BLaER1 treated with 17β-estradiol and CSF1 and Interleukin-3, amounts not matched to agents 10 nM and 100 nM (cell line): ENCODE measurements at regions not wholly inside any gene's neighbourhood (a gene's known extent, or its start where the extent isn't known, plus 50 kb on each side); places are given as distances from the start of the nearest gene placed in this dataset.
A peak's percentile ranks its signal among the peaks of the same experiment; 100 is the strongest.

Experiments used
- H3K27ac ChIP-seq, 11 experiments: shearing (Covaris generic); formaldehyde crosslinking; 2 replicates each; pipeline ENCODE4 v1.8.1; 2022
- H3K27me3 ChIP-seq, 11 experiments: shearing (Covaris generic); formaldehyde crosslinking; 2 replicates each; pipeline ENCODE4 v1.8.1; 2022
- H3K36me3 ChIP-seq, 11 experiments: shearing (Covaris generic); formaldehyde crosslinking; 2 replicates each; pipeline ENCODE4 v1.8.1; 2022
- H3K4me1 ChIP-seq, 10 experiments: shearing (Covaris generic); formaldehyde crosslinking; 2 replicates each; pipeline ENCODE4 v1.8.1; 2022
- H3K4me2 ChIP-seq, 11 experiments: shearing (Covaris generic); formaldehyde crosslinking; 2 replicates each; pipeline ENCODE4 v1.8.1; 2022
- H3K4me3 ChIP-seq, 10 experiments: shearing (Covaris generic); formaldehyde crosslinking; 2 replicates each; pipeline ENCODE4 v1.8.1; 2022
- H3K9ac ChIP-seq, 11 experiments: shearing (Covaris generic); formaldehyde crosslinking; 2 replicates each; pipeline ENCODE4 v1.8.1; 2022
- H3K9me3 ChIP-seq, 11 experiments: shearing (Covaris generic); formaldehyde crosslinking; replicated peaks in 1 of 11; 2 replicates each; pipeline ENCODE4 v1.8.1; 2022
- H4K20me1 ChIP-seq, 11 experiments: shearing (Covaris generic); formaldehyde crosslinking; 2 replicates each; pipeline ENCODE4 v1.8.1; 2022
- Cebpa-rat ChIP-seq, 11 experiments: shearing (Covaris generic); IDR thresholded peaks; 2 replicates each; pipeline ENCODE4 v1.8.1; 2022

DNA sequence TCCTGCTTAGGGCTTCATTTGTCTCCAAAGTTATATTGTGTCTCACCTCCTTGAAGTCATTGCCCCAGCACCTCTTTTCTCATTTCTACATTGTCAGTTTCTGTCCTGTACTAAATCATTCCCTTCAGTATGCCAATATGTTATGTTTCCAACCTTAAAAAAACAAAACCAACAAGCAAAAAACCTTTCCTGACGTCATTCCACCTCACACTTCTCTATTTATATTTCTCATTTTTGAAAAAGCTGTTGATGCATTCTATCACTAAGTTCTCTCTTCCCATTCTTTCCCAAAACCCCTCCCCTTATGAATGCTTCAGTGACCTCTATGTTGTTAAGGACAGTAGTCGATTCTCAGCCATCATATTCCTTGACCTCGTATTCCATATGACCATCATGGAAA, 98.7 kb upstream of the ARHGAP24 start:
- no peak for TF ChIP-seq Cebpa-rat (IDR thresholded peaks at IDR 0.05)
- Histone ChIP-seq H3K4me2 (peak overlapping the region in 1 of 11 experiments; percentile 64; a peak in 2 of 22 replicates), H3K9ac (no peak overlapping the region), H3K4me3 (no peak overlapping the region), H3K27ac (no peak overlapping the region; a peak in 2 of 22 replicates), H3K4me1 (peaks cover 0 to 7% (median 0%) of the 10 kb centered on the region in 10 experiments; a peak in 2 of 20 replicates), H3K36me3 (no peaks in the 10 kb centered on the region), H3K9me3 (no peaks in the 10 kb centered on the region), H4K20me1 (no peaks in the 10 kb centered on the region), H3K27me3 (no peaks in the 10 kb centered on the region)

DNA sequence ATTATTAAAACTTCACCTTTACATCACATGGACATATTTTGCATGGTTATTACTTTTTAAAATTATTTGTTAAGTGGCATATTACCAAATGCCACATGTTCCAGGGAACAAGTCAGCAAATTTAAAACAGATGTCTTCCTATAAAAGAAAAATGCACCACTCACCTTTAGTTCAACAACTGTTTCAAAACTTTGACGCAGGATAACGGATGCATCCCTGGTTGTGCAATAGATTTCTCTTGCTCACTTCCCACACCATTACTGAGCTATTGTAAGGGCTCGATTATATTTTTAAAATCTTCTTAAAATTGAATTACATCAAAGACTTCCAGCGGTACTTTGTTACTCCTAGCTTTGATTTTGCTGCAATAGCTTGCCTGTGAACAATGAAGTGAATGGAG, 93.0 kb upstream of the ARHGAP24 start:
- H3K4me3 ChIP-seq, result no peak overlapping the region
- H3K27ac ChIP-seq, result no peak overlapping the region
- H3K9me3 ChIP-seq, result no peaks in the 10 kb centered on the region
- no peaks in the 10 kb centered on the region for H3K4me1 ChIP-seq
- H3K4me2 ChIP-seq, result no peak overlapping the region
- no peaks in the 10 kb centered on the region for H4K20me1 ChIP-seq
- no peak overlapping the region for H3K9ac ChIP-seq
- TF ChIP-seq Cebpa-rat (IDR thresholded peaks at IDR 0.05), result no peak
- H3K27me3 ChIP-seq, result no peaks in the 10 kb centered on the region
- no peaks in the 10 kb centered on the region for H3K36me3 ChIP-seq

DNA sequence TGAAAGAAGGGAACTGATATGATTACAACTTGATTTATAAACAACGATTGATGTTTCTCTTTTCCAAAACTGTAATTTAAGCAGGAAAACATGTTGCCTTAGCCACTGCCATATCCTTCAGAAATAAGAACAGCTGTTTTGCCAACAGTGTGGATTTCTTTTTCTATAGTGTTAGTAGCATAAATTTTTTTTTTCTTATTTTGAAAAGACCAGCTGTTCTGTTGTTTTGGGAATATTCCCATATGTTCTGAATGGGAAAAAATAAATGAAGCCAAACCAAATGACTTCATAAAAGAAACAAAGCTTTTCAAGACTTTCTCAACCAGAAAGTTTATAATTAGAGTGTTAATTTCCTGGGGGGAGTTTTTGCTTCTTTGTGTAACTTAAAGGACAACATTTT, 83.9 kb upstream of the ARHGAP24 start:
- Histone ChIP-seq H3K9me3 (no peaks in the 10 kb centered on the region), H3K4me3 (no peak overlapping the region), H4K20me1 (no peaks in the 10 kb centered on the region), H3K36me3 (no peaks in the 10 kb centered on the region), H3K4me1 (peaks cover 0 to 6% (median 0%) of the 10 kb centered on the region in 10 experiments; a peak in 2 of 20 replicates), H3K9ac (no peak overlapping the region), H3K27me3 (no peaks in the 10 kb centered on the region), H3K27ac (no peak overlapping the region), H3K4me2 (no peak overlapping the region)
- TF ChIP-seq Cebpa-rat (IDR thresholded peaks at IDR 0.05), result no peak

DNA sequence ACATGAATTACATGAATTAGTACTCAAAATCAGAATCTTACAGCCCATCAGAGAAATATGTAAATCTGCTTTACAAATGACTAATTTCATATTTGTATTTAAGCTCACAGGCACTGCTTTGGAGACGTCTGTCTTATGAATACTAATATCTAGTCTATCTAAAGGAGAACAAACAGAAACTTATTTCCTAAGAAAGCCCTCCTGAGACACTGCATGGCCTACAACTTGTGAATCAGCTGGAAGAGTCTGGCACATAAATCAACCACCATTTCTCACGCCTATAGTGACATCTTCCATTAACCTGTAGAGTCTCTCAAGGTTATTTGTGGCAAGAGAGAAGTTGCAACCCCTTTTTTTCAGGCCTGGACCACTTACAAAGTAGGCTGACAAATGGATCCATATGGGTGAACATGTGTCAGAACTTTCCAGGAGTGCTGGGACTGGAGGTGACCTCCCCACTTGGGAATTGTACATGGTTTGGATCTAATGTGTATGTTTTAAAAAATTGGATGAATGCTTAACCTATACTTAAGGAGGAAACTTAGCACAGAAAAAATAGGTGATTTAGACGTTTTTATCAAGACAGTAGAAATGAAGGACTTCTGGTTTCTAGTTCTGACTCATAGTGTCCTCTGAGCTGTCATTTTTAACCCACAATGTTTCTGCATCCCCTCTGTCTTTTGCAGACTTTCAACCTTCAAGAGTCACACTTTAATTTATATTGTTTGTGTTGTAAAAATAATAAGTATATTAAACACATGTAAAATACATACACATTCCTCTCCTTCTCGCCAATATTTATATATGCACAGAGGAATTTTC, 83.2 kb upstream of the ARHGAP24 start:
- no peaks in the 10 kb centered on the region for H3K36me3 ChIP-seq
- H3K4me3 ChIP-seq, result no peak overlapping the region
- H3K27ac ChIP-seq, result no peak overlapping the region
- TF ChIP-seq Cebpa-rat (IDR thresholded peaks at IDR 0.05), result no peak
- peaks cover 0 to 6% (median 0%) of the 10 kb centered on the region in 10 experiments; a peak in 2 of 20 replicates for H3K4me1 ChIP-seq
- no peaks in the 10 kb centered on the region for H3K9me3 ChIP-seq
- no peak overlapping the region for H3K4me2 ChIP-seq
- H3K27me3 ChIP-seq, result no peaks in the 10 kb centered on the region
- no peak overlapping the region for H3K9ac ChIP-seq
- H4K20me1 ChIP-seq, result no peaks in the 10 kb centered on the region

DNA sequence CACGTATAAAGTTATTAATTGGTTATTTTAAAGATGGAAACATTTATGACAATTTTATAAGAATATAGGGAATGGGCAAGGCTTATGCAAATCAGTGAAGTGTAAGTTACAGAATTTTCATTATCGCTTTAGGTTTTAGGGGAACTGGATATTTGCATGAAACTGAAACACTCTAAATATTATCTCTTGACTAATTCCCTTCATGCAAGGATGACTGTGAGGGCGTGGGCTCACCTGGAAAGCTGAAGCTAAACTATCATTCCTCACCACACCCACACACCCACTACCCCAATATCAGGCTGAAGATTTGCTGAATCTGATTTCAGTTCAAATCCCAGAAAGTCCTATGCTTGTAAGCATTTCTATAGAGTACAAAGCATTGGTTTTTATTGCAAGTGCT, 81.7 kb upstream of the ARHGAP24 start:
- no peaks in the 10 kb centered on the region for H3K36me3 ChIP-seq
- TF ChIP-seq Cebpa-rat (IDR thresholded peaks at IDR 0.05), result no peak

DNA sequence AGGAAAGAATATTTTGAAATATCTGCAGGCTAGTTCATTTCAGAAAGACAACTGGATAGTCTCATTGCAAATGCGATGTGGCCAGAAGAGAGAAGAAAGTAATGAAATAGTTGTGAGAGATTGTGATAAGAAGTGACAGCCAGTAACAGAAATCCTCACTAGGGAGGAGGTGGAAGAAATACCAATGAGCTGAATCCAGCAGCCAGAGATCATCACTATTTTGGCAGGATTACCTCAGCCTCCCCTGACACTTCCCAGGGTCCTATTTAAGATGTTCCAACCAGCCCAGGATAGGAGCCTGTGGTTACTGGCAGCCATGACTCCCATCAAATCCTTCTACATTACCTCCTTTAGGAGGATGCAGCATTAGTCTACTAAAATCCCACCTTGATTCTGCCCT, 76.7 kb upstream of the ARHGAP24 start:
- Histone ChIP-seq H4K20me1 (no peaks in the 10 kb centered on the region), H3K4me1 (no peaks in the 10 kb centered on the region; a peak in 2 of 20 replicates), H3K4me2 (no peak overlapping the region), H3K9ac (no peak overlapping the region), H3K9me3 (peaks cover 0 to 13% (median 0%) of the 10 kb centered on the region in 11 experiments; a peak in 2 of 22 replicates), H3K27me3 (no peaks in the 10 kb centered on the region), H3K36me3 (no peaks in the 10 kb centered on the region), H3K4me3 (no peak overlapping the region), H3K27ac (no peak overlapping the region)
- no peak for TF ChIP-seq Cebpa-rat (IDR thresholded peaks at IDR 0.05)

More for the DNA sequence above, 81.7 kb upstream of the ARHGAP24 start:
- Histone ChIP-seq H4K20me1 (no peaks in the 10 kb centered on the region), H3K9ac (no peak overlapping the region), H3K4me1 (peaks cover 0 to 6% (median 0%) of the 10 kb centered on the region in 10 experiments; a peak in 2 of 20 replicates), H3K27me3 (no peaks in the 10 kb centered on the region), H3K4me3 (no peak overlapping the region), H3K9me3 (no peaks in the 10 kb centered on the region), H3K4me2 (no peak overlapping the region), H3K27ac (no peak overlapping the region)

DNA sequence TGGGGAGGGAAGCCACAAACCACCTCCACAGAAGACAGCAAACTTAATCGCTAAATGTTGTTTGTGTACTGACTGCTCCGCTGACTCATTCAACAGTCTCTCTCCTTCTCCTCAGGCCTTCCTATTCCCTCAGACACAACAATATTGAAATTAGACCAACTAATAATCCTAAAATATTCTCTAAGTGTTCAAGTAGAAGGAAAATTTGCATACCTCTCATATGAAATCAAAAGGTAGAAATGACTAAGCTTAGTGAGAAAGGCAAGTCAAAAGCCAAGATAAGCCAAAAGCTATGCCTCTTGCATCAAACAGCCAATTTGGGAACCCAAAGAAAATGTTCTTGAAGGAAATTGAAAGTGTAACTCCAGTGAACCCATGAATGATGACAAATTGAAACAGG, 75.7 kb upstream of the ARHGAP24 start:
- no peak overlapping the region for H3K9ac ChIP-seq
- no peak overlapping the region for H3K27ac ChIP-seq
- no peak overlapping the region for H3K4me3 ChIP-seq
- H3K4me1 ChIP-seq, result no peaks in the 10 kb centered on the region; a peak in 2 of 20 replicates
- no peaks in the 10 kb centered on the region for H3K36me3 ChIP-seq
- H4K20me1 ChIP-seq, result no peaks in the 10 kb centered on the region
- TF ChIP-seq Cebpa-rat (IDR thresholded peaks at IDR 0.05), result no peak
- peaks cover 0 to 13% (median 0%) of the 10 kb centered on the region in 11 experiments; a peak in 2 of 22 replicates for H3K9me3 ChIP-seq
- no peaks in the 10 kb centered on the region for H3K27me3 ChIP-seq
- H3K4me2 ChIP-seq, result peak overlapping the region in 2 of 11 experiments; percentile 43 to 44; a peak in 2 of 22 replicates

DNA sequence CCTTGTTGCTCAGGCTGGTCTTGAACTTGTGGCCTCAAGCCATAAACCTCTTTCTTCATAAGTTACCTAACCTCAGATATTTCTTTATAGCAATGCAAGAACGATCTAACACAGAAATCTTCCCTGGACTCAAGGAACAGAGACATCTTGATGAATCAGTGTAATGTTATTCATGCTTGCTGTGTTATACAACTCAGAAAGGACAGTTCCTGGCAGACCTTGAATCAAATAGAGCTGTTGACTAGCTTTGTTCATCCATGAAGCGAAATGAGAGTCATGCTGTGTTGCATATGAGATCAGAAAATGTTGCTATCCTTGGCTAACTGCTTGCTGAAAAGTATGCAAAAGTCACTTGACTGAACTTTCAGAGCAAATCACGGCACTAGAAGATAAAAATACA, 72.6 kb upstream of the ARHGAP24 start:
- Histone ChIP-seq H3K27me3 (no peaks in the 10 kb centered on the region), H3K4me1 (no peaks in the 10 kb centered on the region; a peak in 2 of 20 replicates), H4K20me1 (no peaks in the 10 kb centered on the region), H3K36me3 (no peaks in the 10 kb centered on the region), H3K4me3 (no peak overlapping the region), H3K9me3 (peaks cover 0 to 13% (median 0%) of the 10 kb centered on the region in 11 experiments; a peak in 2 of 22 replicates), H3K27ac (no peak overlapping the region), H3K9ac (no peak overlapping the region), H3K4me2 (no peak overlapping the region)
- TF ChIP-seq Cebpa-rat (IDR thresholded peaks at IDR 0.05), result no peak

DNA sequence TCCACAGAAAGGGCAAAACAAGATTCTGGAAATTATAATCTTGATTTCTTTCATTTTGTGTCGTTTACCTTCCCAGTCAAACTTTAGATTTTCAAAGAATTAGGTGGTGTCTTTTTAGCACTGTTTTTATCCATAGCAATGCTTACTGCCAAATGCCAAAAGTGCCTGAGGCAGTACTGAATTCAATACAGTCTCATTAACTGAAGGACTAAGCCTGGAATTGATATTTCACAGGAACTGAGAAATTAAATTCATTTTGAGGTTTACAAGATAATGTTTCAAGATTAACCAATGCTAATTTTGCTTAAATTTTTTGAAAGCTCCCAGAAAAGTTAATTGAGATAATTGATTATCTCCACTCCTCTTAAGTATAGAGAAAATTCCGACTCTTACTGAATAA, 68.8 kb upstream of the ARHGAP24 start:
- H3K4me2 ChIP-seq, result no peak overlapping the region
- no peaks in the 10 kb centered on the region for H3K36me3 ChIP-seq
- H3K27me3 ChIP-seq, result no peaks in the 10 kb centered on the region
- no peaks in the 10 kb centered on the region for H4K20me1 ChIP-seq
- no peaks in the 10 kb centered on the region for H3K4me1 ChIP-seq
- no peaks in the 10 kb centered on the region for H3K9me3 ChIP-seq
- H3K4me3 ChIP-seq, result no peak overlapping the region
- no peak overlapping the region for H3K9ac ChIP-seq
- TF ChIP-seq Cebpa-rat (IDR thresholded peaks at IDR 0.05), result no peak
- no peak overlapping the region for H3K27ac ChIP-seq

DNA sequence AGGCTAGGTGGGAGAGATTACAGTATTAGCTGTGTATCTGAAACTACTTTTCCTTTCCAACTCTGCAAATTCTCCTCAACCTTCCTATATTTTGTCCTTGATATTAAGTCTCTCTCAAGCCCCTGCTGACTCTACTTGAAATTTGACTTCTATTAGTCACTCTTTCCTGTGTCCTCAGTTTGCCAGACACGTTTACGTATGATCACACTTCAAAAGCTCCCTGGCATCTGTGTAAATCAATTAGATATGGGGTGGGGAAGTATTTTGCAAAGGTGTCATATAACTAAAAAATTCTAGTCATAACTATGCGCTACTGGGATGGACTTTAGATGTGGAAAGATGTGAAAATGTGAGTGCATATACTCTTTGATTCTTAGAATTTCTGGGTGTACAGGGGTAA, 67.4 kb upstream of the ARHGAP24 start:
- Histone ChIP-seq H3K4me1 (no peaks in the 10 kb centered on the region), H3K27me3 (no peaks in the 10 kb centered on the region)
- no peak for TF ChIP-seq Cebpa-rat (IDR thresholded peaks at IDR 0.05)

More for the DNA sequence above, 67.4 kb upstream of the ARHGAP24 start:
- Histone ChIP-seq H3K27ac (no peak overlapping the region), H3K9ac (no peak overlapping the region), H3K36me3 (no peaks in the 10 kb centered on the region), H3K9me3 (no peaks in the 10 kb centered on the region), H3K4me3 (no peak overlapping the region), H3K4me2 (no peak overlapping the region), H4K20me1 (no peaks in the 10 kb centered on the region)
